Neutrophil (primary cell): ENCODE measurements at regions not wholly inside any gene's neighbourhood (a gene's known extent, or its start where the extent isn't known, plus 50 kb on each side); places are given as distances from the start of the nearest gene placed in this dataset.

ENCODE experiments used
- H3K27ac ChIP-seq: fragments of 200-600 bp; sonication (generic); 2 replicates; pipeline ENCODE4 v1.5.1; 2016; ENCODE audit warnings: mild to moderate bottlenecking, moderate library complexity
- H3K27me3 ChIP-seq: fragments of 200-600 bp; sonication (generic); 2 replicates; pipeline ENCODE4 v1.6.0; 2016; ENCODE audit warnings: mild to moderate bottlenecking
- H3K36me3 ChIP-seq: fragments of 200-600 bp; sonication (generic); 2 replicates; pipeline ENCODE4 v1.5.1; 2017
- H3K4me1 ChIP-seq, 2 experiments: fragments of 200-600 bp in 1 of 2; sonication (generic) in 1 of 2; 1 replicate in 1 of 2; 2 replicates in 1 of 2; pipeline versions ENCODE4 v1.5.1 to v1.6.1; 2013 to 2016; ENCODE audit warnings: low read depth in 1 of 2, low read length in 1 of 2, mild to moderate bottlenecking in 1 of 2, moderate library complexity in 1 of 2; ENCODE audit not compliant: control insufficient read depth in 1 of 2, insufficient read depth in 1 of 2
- H3K4me3 ChIP-seq, 2 experiments: fragments of 200-600 bp in 1 of 2; sonication (generic) in 1 of 2; 1 replicate in 1 of 2; 2 replicates in 1 of 2; pipeline ENCODE4 v1.5.1; 2013 to 2016; ENCODE audit warnings: low read depth in 1 of 2, low read length in 1 of 2, mild to moderate bottlenecking in 1 of 2, moderate library complexity in 1 of 2
- H3K9me3 ChIP-seq: fragments of 200-600 bp; sonication (generic); 2 replicates; pipeline ENCODE4 v1.5.1; 2016
- TF ChIP-seq, protein P1 (sequence below): fragments of 200-600 bp; sonication (generic); IDR thresholded peaks from 2 replicates; pipeline ENCODE4 v1.5.1; 2016; ENCODE audit warnings: antibody characterized with exemption

GRCh38 chr22:22424210-22424800 is 84.2 kb downstream of the ZNF280B start:
- no peaks in the 10 kb centered on the region for H3K4me1 ChIP-seq
- H3K27me3 ChIP-seq, result peaks cover 24% of the 10 kb centered on the region
- no peaks in the 10 kb centered on the region for H3K36me3 ChIP-seq
- H3K9me3 ChIP-seq, result no peaks in the 10 kb centered on the region
- H3K4me3 ChIP-seq, result no peak overlapping the region
- H3K27ac ChIP-seq, result no peak overlapping the region
- TF ChIP-seq, protein P1, sequence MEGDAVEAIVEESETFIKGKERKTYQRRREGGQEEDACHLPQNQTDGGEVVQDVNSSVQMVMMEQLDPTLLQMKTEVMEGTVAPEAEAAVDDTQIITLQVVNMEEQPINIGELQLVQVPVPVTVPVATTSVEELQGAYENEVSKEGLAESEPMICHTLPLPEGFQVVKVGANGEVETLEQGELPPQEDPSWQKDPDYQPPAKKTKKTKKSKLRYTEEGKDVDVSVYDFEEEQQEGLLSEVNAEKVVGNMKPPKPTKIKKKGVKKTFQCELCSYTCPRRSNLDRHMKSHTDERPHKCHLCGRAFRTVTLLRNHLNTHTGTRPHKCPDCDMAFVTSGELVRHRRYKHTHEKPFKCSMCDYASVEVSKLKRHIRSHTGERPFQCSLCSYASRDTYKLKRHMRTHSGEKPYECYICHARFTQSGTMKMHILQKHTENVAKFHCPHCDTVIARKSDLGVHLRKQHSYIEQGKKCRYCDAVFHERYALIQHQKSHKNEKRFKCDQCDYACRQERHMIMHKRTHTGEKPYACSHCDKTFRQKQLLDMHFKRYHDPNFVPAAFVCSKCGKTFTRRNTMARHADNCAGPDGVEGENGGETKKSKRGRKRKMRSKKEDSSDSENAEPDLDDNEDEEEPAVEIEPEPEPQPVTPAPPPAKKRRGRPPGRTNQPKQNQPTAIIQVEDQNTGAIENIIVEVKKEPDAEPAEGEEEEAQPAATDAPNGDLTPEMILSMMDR, result no peak

GRCh38 chr22:22424956-22425355 is 83.6 kb downstream of the ZNF280B start:
- TF ChIP-seq, protein P1, result no peak
- Histone ChIP-seq H3K4me1 (no peaks in the 10 kb centered on the region), H3K27me3 (peaks cover 18% of the 10 kb centered on the region), H3K4me3 (no peak overlapping the region), H3K27ac (no peak overlapping the region), H3K36me3 (no peaks in the 10 kb centered on the region), H3K9me3 (no peaks in the 10 kb centered on the region)

GRCh38 chr22:22425356-22425755 is 83.2 kb downstream of the ZNF280B start:
- TF ChIP-seq, protein P1, result no peak
- Histone ChIP-seq H3K4me3 (no peak overlapping the region), H3K36me3 (no peaks in the 10 kb centered on the region), H3K27ac (no peak overlapping the region), H3K9me3 (no peaks in the 10 kb centered on the region), H3K27me3 (peaks cover 14% of the 10 kb centered on the region), H3K4me1 (no peaks in the 10 kb centered on the region)

- Histone ChIP-seq H3K36me3 (no peaks in the 10 kb centered on the region), H3K4me1 (no peaks in the 10 kb centered on the region), H3K27ac (no peak overlapping the region), H3K27me3 (peaks cover 7% of the 10 kb centered on the region), H3K4me3 (no peak overlapping the region), H3K9me3 (no peaks in the 10 kb centered on the region)
- TF ChIP-seq, protein P1, result no peak
Measured at GRCh38 chr22:22425783-22426624, 82.5 kb downstream of the ZNF280B start.

- Histone ChIP-seq H3K27ac (no peak overlapping the region), H3K9me3 (no peaks in the 10 kb centered on the region), H3K36me3 (no peaks in the 10 kb centered on the region), H3K4me1 (no peaks in the 10 kb centered on the region), H3K27me3 (no peaks in the 10 kb centered on the region), H3K4me3 (no peak overlapping the region)
- TF ChIP-seq, protein P1, result no peak
Measured at GRCh38 chr22:22427542-22428065, 80.9 kb downstream of the ZNF280B start.
